GM12873 (cell line): ENCODE measurements at regions not wholly inside any gene's neighbourhood (a gene's known extent, or its start where the extent isn't known, plus 50 kb on each side); places are given as distances from the start of the nearest gene placed in this dataset.

Experiments
- CTCF ChIP-seq: IDR thresholded peaks from 2 replicates; pipeline ENCODE4 v1.5.1; 2012; ENCODE audit warnings: low read depth, mild to moderate bottlenecking, moderate library complexity, low read length, control low read depth; ENCODE audit not compliant: insufficient read depth; ENCODE audit errors: missing control alignments

GRCh38 chr13:39951301-39951700 is 295.8 kb downstream of the COG6 start:
- TF ChIP-seq CTCF, result no peak

GRCh38 chr13:39952249-39953233 is 297.1 kb downstream of the COG6 start:
- TF ChIP-seq CTCF, result no peak

DNA sequence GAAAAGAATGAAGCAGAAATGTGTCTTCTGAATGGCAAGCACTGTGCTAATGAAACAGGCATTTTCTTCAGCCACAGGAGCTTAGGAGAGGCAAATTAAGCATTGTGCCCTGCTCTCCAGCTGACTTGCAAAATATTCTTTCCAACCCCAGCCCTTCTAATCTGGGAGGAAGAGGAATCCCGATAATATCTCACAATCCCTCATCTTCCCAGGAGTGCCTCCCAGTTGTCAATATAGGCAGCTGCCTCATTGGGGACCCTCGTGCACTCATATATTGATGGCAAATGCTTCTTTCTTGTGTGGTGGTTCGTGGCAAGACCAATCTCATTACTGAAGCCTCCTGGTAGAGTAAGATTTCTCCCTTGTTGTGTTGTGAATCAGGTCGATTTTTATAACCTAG is 299.0 kb downstream of the COG6 start:
- no peak for TF ChIP-seq CTCF

GRCh38 chr13:39955560-39955959 is 300.1 kb downstream of the COG6 start:
- no peak for TF ChIP-seq CTCF

- TF ChIP-seq CTCF, result no peak
Measured at GRCh38 chr13:39956036-39956435, 300.6 kb downstream of the COG6 start.

DNA sequence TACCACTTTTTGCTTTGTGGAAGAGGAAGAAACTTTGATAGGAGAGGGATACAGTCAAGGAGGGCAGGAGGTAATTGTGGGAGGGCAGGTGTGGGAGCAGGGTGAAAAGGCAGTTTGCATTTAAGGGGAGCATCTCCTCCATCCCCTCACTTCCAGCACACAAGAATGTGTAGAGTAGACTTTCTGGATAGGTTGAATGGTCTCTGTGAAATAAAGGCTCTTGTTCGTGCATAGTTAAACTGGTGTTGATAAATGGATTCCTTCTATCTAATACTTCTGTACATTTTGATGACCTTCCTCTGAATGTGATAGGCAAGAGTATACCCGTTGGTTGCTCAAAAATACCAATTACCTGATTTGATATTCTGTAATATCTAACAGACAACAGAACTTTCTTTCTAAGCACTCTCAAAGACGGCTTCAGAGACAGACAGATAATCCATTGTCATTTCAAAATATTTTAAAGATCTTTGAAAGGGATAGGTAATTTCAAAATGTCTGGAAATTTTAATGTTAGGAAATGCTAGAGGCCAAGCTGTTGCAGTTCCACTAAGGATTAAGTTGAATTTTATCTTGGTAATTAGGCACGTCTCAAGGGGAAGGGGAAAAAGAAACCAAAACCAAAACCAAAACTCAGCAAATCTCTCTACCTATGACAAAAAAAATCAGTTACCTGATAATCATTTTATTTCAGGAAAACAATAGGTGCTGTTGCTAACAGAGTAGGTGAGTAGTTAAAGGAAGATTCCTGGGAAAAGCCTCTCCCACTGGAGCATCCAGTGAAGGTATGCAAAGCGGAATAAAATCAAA is 302.6 kb downstream of the COG6 start:
- no peak for TF ChIP-seq CTCF
